C4-2B (cell line): ENCODE measurements at regions not wholly inside any gene's neighbourhood (a gene's known extent, or its start where the extent isn't known, plus 50 kb on each side); places are given as distances from the start of the nearest gene placed in this dataset.
"Not testable (repeated sequence)": the region's sequence is repeated elsewhere in the genome, so short reads cannot be mapped to it uniquely, and the experiment has no call there.

Experiments
- H3K27ac ChIP-seq: fragments of 450-650 bp; 2 replicates; pipeline ENCODE4 v1.5.1; 2017
- CTCF ChIP-seq: fragments of 450-650 bp; conservative IDR thresholded peaks from 2 replicates; pipeline ENCODE4 v1.5.1; 2017; ENCODE audit warnings: mild to moderate bottlenecking
- ZFX ChIP-seq: fragments of 450-650 bp; IDR thresholded peaks from 2 replicates; pipeline ENCODE4 v1.6.1; 2017

GRCh38 chr6:137805622-137806021 is 61.4 kb upstream of the TNFAIP3 start:
- TF ChIP-seq ZFX (no peak), CTCF (no peak)

GRCh38 chr6:137806914-137807682 is 60.0 kb upstream of the TNFAIP3 start:
- TF ChIP-seq CTCF (no peak), ZFX (no peak)
- H3K27ac ChIP-seq = no peak overlapping the region

More at GRCh38 chr6:137805622-137806021, 61.4 kb upstream of the TNFAIP3 start:
- H3K27ac ChIP-seq = no peak overlapping the region

GRCh38 chr6:137808191-137808590 is 58.9 kb upstream of the TNFAIP3 start:
- no peak overlapping the region for H3K27ac ChIP-seq
- TF ChIP-seq CTCF = no peak
- TF ChIP-seq ZFX = no peak

GRCh38 chr6:137808836-137809315 is 58.2 kb upstream of the TNFAIP3 start:
- no peak for TF ChIP-seq CTCF
- no peak for TF ChIP-seq ZFX
- no peak overlapping the region for H3K27ac ChIP-seq

GRCh38 chr6:137809895-137810553 is 57.0 kb upstream of the TNFAIP3 start:
- not testable (repeated sequence) for H3K27ac ChIP-seq

GRCh38 chr6:137810554-137811120 is 56.4 kb upstream of the TNFAIP3 start:
- no peak overlapping the region for H3K27ac ChIP-seq
- TF ChIP-seq CTCF (no peak), ZFX (no peak)

- TF ChIP-seq CTCF = no peak
- TF ChIP-seq ZFX = no peak
- H3K27ac ChIP-seq = no peak overlapping the region
Measured at GRCh38 chr6:137811121-137811915, 55.7 kb upstream of the TNFAIP3 start.
